HG02678 (cell line): ENCODE measurements at regions not wholly inside any gene's neighbourhood (a gene's known extent, or its start where the extent isn't known, plus 50 kb on each side); places are given as distances from the start of the nearest gene placed in this dataset.

ENCODE experiments used
- ATAC-seq: cut with Tn5 transposase; IDR thresholded peaks from one replicate; pipeline ENCODE4 v1.9.1; 2021; ENCODE audit warnings: mild to moderate bottlenecking, moderate library complexity; ENCODE audit not compliant: unreplicated experiment

DNA sequence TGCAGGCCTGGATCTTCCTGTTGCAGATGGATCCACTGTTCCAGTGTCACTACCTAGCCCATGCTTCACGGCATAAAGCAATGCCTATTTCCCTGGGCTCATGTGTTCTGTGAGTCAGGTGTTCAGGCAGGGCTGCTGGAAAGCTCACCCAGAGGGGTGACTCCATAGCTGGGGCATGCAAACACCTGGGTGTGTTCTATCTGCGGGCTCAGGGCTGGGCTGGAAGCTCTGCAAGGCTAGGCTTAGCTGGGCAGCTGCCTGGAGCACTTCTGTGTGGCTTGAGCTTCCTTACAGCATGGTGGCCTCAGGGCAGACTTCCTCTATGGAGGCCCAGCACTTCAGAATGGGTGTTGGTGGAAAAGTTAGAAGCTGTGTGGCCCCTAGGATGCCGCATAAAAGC lies 139.9 kb downstream of the GADD45G start:
- no peak for ATAC-seq

DNA sequence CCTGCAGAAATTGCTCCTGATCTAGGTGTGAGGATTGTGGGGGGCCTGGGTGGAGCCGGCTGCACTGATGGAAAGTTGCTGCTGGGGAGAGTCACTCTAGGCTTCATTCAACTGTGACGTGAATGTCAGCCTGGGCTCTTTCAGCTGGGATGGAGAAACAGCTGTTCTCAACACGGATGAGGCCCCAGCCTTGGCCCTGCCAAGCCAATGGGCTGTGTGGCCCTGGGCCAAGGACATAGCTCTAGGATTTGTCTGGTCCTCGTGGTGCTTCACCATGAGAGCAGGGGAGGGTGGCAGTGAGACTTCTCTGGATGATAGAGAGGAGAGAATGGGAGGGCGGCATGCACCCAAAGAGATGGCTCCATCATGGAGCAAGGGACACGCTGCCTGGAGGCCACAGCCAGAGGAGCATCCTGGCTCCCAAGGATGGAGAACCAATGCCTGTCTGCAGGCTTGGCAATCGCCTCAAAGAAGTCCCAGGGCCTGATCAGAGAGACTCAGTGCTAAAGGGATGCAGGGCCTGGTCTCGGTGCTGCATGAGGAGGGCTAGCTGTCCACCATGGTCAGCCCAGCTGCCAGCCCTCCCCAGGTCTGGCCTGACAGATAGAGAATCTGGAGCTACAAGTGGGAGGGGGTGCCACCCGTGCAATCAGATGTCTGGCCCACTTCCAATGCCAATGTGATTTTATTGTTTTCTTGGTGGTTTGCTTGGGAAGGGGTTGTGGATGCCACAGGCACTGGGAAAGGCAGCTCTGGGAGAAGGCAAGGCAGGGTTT lies 141.0 kb downstream of the GADD45G start:
- no peak for ATAC-seq

DNA sequence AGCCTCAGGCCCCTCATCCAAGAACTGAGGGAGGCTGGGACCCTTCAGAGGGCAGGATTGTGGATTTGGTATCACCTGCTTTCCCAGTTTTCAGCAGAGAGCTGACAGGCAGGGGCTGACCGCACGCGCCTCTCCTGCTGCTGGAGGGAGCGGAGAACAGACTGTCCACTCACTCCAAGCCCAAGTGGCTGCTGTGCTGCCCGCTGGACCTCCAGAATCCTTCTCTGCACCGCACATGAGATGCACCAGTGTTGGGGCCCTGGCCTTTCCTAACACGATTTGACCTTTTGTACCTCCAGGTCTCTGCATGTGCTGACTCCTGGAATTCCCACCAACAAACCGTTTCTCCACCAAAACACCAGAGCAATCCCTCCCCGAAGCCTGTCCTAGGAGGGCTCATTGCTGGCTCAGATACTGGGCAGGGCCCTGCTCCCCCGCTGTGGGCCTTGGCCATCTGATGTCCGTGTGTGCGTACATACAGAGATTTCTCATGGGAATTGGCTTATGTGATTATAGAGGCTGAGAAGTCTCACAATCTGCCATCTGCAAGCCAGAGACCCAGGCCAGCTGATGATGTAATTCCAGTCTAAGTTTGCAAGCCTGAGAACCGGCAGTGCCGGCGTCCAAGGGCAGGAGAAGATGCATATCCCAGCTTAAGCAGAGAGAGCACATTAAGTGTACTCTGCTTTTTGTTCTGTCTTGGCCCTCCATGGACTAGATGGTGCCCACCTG lies 141.7 kb downstream of the GADD45G start:
- no peak for ATAC-seq

GRCh38 chr9:89747596-89747995 lies 142.8 kb downstream of the GADD45G start:
- ATAC-seq, result no peak

DNA sequence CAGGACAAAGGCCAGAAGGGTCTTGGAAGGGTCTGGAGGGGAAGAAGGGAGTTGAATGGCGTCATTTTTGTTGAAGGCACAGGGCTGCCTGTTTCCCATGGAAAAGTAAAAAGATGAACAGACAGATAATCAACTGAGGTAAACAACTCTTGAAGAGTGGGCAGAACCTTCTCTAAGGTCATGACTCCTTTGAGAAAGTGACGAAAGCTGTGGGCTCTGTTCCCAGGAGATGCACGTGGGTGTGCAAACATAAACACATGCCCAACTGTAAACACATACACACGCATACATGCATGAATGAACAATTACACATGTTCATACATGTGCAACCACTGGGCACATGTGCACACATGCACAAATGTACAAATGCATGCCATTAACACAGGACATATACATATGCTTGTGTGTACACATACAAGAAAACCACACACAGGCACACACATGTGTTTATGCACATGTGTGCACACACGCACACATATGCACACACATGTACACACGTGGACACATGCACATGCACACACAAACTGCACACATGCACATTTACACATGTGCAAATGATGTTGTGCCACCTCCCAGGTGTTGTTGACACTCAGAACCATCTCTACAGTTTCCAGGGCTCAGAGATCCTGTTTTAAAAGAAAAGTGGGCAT lies 143.3 kb downstream of the GADD45G start:
- no peak for ATAC-seq

DNA sequence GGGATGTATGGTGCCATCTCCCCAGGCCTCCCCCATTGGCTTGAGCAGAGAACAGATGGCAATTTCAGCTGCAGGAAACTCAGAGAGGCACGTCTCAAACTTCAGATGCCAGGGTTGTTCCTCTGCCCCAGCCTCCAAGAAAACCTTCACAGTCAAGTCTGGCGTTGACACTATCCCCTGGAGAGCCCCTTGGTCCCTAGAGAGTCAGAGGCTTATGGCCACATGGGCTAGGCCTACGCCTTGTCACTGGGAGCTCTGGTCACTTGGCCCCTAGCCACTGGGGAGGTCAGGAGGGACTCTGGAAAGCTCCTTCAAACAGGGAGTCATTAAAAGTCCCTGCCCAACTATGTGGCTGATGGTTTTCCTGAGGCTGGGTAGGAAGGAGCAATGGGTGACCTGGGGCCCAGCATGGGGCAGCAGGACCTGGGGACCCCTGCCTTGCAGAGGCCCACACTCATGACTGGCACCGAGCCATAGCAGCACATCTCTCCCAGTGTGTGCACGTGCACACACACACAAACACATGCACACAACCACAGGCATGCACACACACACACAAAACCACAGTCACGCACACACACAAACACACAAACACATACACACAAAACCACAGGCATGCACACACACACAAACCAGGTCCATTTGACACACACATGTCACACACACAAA lies 144.2 kb downstream of the GADD45G start:
- no peak for ATAC-seq

- no peak for ATAC-seq
Observed at GRCh38 chr9:89749500-89750116, 144.8 kb downstream of the GADD45G start.

GRCh38 chr9:89750117-89750791 lies 145.4 kb downstream of the GADD45G start:
- ATAC-seq, result no peak

GRCh38 chr9:89751079-89751825 lies 146.4 kb downstream of the GADD45G start:
- no peak for ATAC-seq

- ATAC-seq, result no peak
Observed at GRCh38 chr9:89752154-89752553, 147.3 kb downstream of the GADD45G start.

DNA sequence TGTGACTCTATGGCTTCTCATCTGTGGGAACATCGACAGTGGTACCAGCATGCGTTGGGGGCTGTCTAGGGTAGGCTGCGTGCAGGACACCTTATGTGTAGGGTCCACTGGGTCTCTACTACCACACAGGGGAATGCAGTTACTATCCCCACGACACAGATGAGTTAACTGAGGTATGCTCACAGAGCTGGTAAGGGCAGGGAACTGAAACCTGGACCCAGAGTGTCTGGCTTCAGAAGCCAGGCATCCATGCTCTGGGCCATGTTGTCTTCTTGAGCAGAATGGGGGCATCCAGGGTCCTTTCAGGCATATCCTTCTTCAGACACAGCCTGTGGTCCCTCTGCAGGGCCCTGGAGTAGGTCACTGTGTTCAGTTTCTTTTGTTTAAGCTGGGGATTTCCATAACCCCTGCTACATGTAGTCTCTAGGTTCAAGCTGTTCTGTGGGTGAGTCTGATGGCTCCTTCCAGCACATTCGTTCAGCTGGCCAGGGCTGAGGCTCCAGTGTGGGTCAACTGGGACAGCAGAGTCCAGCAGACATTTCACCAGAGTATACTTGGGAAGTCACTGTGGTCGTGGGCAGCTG lies 148.8 kb downstream of the GADD45G start:
- no peak for ATAC-seq

GRCh38 chr9:89754193-89754592 lies 149.4 kb downstream of the GADD45G start:
- ATAC-seq, result no peak

DNA sequence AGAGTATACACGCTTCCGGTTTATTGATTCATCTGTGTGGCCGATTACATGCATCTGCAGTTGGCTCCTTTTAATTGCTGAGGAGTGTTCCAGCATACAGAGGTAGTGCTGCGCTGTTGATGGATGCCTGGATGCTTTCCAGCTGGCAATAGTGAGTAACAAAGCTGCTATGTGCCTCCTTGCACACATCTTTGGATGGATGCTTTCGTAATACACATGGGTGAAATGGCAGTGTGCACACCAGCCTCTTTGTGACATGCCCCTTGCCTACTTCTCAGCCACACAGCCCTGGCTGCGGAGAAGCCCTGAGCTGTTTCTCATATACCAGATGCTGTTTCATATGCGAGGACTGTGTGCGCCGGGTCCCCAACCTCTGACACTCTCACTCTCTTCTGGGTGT lies 151.0 kb downstream of the GADD45G start:
- no peak for ATAC-seq

- no peak for ATAC-seq
Observed at GRCh38 chr9:89756891-89757537, 152.2 kb downstream of the GADD45G start.

DNA sequence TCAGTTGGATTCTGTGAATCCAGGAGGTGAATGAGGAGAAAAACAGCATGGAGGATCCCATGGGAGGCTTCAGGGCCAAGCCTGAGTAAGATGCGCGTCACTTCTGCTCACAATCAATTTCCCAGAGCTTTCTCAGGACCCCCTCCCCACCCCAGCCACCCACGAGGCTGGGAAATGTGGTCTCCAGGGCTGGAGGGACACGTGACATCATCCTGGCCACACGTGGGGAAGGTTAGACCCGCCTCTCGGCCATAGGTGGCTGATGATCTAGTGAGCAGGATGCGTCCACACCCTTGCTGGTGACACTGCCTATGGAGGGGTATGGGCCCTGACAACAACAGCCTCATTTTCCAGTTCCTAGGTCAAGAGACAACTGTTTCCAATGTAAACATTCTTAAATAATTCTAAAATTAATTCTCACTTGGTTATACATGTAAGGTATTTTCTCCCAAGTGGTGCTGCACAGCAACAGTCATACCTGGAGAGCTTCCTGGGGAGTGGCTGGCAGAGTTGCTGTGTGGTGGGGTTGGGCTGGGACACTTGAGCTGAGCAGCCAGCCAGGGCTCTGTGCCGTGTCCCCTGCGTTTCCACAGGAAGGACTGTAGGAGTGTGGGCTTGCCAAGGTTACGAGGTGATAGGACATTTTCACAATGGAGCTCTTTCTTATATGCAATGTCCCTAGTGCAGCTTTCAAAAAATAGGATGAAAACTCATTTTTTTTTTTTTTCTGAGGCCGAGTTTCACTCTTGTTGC lies 153.1 kb downstream of the GADD45G start:
- no peak for ATAC-seq

DNA sequence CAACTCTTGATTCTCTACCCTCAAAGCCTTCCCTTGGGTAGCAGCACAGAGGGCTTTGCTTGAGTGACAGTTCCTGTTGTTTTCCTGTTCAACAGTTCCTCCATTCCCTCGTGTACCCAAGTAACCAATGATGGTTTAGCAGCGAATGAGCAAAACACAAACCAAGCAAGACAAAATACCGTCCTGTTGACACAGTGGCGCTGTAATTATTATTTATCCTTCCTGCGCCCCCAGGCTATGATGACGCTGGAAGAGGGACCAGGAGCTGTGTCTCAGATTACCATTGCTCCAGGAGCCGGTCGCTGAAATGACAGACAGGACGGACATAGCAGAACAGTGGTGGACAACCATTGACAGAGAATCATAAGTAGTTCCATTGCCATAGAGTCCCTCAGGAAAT lies 154.8 kb downstream of the GADD45G start:
- no peak for ATAC-seq

DNA sequence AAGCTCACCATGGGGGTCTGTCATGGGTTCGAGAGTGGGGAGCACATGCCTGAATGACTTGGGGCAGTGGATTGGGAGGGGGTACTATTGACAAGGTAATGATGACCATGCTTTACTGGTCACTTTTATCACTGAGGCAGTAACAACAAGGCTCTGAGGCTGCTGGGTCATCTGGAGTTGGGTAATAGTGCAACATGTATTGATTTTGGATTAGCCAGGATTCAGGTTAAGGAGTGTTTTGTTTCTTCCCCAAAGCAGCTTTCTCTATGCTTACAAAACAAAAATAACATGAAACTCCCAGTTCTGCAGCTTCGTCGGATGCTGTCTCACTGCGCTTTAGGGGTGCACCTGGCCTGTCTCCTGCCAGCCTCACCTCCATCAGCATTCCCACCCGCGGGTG lies 155.3 kb downstream of the GADD45G start:
- no peak for ATAC-seq

GRCh38 chr9:89764217-89764616 lies 159.4 kb downstream of the GADD45G start:
- no peak for ATAC-seq
